H54 (cell line): ENCODE measurements at regions not wholly inside any gene's neighbourhood (a gene's known extent, or its start where the extent isn't known, plus 50 kb on each side); places are given as distances from the start of the nearest gene placed in this dataset.
"Not testable (repeated sequence)": the region's sequence is repeated elsewhere in the genome, so short reads cannot be mapped to it uniquely, and the experiment has no call there.

Experiments
- DNase-seq: peaks from one replicate; pipeline ENCODE4 v3.0.0; 2011; ENCODE audit warnings: low spot score, mixed read lengths; ENCODE audit not compliant: insufficient read length
- FAIRE-seq: peaks from 3 replicates; lab custom pipeline; 2011; peaks lifted over from hg19 to GRCh38; lab: Jason Lieb, UNC
- POLR2A ChIP-seq: IDR thresholded peaks from 2 replicates; pipeline ENCODE4 v1.6.1; 2011; ENCODE audit warnings: low read depth, mild to moderate bottlenecking, low read length

DNA sequence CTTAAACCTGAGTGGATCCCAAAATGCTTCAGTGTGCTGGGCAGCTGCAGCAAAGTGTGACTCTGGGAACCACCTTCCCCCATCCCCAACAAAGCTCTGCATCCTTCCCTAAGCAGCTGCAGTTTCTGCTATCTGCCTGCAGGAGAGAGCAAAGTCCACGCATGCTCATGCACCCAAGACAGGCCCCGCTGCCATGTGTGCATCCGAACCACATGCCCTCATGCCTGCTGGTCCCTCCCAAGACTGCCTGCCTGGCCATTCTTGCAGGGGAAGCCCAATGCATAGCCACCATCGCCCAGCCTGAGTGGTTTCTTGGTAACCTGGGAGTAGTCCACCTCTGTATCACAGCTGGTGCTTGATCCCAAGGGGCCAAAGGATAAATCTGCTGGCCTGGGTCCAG, 94.3 kb upstream of the OLIG3 start:
- TF ChIP-seq POLR2A, result no peak
- DNase-seq (no peak), FAIRE-seq (no peak)

DNA sequence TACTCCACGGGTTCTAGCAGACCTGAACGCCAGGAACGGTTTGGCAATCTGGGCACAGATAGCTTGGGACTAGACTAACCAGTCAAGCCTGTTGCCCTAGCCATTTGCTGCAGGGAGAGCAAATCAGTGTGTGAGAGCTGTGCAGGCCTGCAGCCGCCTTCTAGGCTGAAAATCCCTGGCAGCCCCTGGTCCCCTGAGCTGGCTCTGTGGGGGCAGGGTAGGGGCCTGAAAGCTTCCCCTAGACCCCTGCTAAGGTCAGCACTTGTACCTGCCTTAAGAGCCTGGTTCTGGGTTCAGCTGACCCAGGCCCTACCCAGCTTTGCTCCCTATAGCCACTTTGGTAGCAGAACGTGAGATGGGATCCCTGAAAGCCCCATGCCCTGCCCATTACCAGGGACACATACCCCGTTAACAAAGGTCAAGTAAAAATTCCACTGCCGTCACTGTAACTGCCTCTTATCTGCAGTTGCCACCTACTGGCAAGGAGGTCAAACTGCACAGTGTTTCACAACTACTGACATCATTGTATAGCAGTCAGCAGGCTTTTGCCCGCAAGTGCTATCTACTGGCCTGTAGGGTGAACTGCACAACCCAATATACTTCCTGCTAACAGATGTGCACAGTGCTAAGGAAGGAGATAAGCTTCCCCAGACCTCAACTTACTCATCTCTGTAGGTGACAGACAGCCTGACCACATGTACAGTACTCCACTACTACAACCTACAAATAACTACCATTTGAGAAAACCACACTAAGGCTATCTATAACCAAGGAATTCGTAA, 95.1 kb upstream of the OLIG3 start:
- peak; percentile 10 for DNase-seq
- FAIRE-seq, result peak; percentile 74
- no peak for TF ChIP-seq POLR2A

DNA sequence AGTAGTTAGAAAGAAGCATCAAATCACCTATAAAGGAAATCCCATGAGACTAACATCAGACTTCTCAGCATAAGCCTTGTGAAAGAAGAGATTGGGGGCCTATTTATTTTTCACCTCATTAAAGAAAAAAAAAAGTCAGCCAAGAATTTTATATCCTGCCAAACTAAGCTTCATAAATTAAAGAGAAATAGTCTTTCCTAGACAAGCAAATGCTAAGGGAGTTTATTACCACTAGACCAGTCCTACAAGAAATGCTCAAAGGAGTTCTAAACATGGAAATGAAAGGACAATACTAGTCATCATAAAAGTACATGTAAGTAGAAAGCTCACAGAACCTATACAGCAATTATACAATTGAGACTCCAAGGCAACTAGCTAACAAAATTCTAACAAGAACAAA, 96.5 kb upstream of the OLIG3 start:
- no peak for FAIRE-seq
- no peak for TF ChIP-seq POLR2A

DNA sequence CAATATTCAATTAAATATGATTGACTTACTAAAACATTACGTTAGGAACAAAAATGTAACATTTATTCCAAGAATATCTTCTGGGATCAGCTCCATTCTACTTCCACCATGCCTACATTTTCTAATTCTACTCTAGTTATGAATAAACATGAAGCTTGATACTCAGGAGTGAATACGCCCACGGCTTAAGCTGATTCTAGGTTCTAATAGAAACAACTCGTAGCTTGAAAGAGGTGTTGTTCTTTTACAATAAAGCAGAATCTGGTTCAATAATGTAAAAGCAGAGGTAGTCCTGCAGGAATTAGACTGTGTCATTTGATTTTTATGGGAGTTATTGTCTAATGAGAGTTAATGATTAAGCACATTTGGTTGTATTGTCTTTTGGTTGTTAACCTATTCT, 107.3 kb upstream of the OLIG3 start:
- FAIRE-seq (no peak), DNase-seq (no peak)
- no peak for TF ChIP-seq POLR2A

More for the DNA sequence above, 96.5 kb upstream of the OLIG3 start:
- DNase-seq, result no peak

- no peak for DNase-seq
- FAIRE-seq, result no peak
- no peak for TF ChIP-seq POLR2A
Observed at GRCh38 chr6:137602313-137603197, 108.4 kb upstream of the OLIG3 start.

DNA sequence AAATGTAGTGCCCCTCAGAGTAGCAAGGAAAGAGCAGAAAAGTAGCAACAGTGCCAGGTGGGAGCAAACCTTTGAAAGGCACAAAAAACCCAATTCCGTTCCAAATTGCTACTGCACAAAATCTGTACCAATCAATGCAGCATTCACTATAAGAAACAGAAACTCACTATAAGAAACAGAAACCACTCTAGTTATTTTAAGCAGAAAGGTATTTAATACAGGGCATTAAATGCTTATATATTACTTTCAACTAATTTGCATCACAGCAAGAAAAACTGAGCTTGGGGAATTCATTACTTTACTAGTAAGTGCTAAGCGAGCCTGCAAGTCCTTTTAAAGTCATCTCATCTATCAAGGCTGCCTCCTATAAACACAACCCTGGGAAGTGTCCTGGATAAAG, 116.5 kb upstream of the OLIG3 start:
- FAIRE-seq, result no peak
- TF ChIP-seq POLR2A, result no peak
- DNase-seq, result no peak

DNA sequence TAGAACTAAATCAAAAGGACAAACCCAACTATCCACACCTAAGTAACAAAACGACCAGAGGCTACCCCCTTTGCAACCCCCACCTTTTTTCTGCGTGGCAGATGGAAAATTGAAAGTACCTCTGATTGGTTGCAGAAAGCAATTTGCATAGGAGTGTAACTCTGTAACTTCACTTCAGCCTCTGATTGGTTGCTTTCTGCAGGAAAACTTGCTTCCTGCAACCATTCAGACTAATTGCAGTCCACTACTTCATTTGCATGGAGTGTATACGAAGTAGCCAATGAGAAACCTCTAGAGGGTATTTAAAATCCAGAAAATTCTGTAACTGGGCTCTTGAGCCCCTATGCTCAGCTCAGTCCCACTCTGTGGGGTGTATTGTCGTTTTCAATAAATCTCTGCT, 129.1 kb upstream of the OLIG3 start:
- FAIRE-seq, result no peak
- TF ChIP-seq POLR2A, result no peak
- no peak for DNase-seq

DNA sequence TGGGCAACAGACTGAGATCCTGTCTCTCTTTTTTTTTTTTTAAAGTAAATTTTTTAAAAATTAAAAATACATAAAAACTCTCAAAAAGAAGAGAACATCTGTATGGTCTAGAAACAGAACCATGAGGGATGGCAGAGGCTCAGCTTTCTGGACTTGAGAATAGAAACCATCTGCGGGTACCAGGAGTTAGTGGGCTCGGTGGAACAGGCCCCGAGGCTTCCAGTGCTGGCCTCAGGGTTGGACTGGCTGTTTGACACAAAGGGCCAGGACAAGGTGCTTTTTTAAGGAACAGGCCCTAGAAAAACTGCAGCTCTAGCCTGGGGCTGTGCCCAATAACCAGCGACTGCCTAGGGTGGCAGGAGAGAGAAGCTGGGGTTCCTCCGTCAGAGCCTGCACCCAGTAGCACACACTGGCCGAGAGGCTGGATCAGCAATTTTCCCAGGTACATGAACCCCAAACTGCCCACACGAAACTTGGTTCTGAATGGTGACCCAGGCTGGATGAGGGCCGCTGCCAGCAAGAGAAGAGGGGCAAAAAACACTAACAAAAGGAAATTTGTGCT, 131.0 kb upstream of the OLIG3 start:
- FAIRE-seq (no peak), DNase-seq (no peak)
- TF ChIP-seq POLR2A, result no peak

DNA sequence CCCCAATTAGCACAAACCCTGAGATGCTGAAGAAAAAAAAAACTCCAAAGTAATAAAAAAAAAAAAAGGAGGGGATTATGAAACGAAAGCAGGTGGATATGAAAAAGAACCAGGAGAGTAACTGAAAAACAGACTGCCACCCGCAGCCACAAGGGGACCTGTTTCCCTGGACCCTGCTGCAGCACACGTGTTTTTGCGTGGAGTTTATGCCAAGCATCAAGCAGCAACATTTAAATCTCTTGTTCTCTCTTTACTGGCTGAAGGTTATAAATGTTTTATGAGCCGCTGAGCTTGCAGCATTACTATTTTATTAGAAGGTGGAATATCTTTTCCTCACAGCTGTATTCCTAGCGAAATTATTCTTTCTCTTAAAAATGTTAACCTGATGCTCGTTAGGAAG, 131.6 kb upstream of the OLIG3 start:
- TF ChIP-seq POLR2A, result no peak
- no peak for DNase-seq
- FAIRE-seq, result no peak

- no peak for TF ChIP-seq POLR2A
- DNase-seq, result no peak
- FAIRE-seq, result no peak
Observed at GRCh38 chr6:137630666-137631065, 136.5 kb upstream of the OLIG3 start.

- FAIRE-seq, result no peak
Observed at GRCh38 chr6:137631323-137631722, 137.1 kb upstream of the OLIG3 start.

GRCh38 chr6:137634177-137634576, 140.0 kb upstream of the OLIG3 start:
- not testable (repeated sequence) for FAIRE-seq, DNase-seq

More at GRCh38 chr6:137631323-137631722, 137.1 kb upstream of the OLIG3 start:
- no peak for TF ChIP-seq POLR2A
- DNase-seq, result no peak

GRCh38 chr6:137637121-137637520, 142.9 kb upstream of the OLIG3 start:
- DNase-seq (peak; percentile 6), FAIRE-seq (peak; percentile 11)
- no peak for TF ChIP-seq POLR2A

GRCh38 chr6:137638926-137639706, 144.9 kb upstream of the OLIG3 start:
- no peak for FAIRE-seq
- no peak for DNase-seq

More at GRCh38 chr6:137638926-137639706, 144.9 kb upstream of the OLIG3 start:
- no peak for TF ChIP-seq POLR2A
